ENCODE measurements at regions not wholly inside any gene's neighbourhood (a gene's known extent, or its start where the extent isn't known, plus 50 kb on each side); places are given as distances from the start of the nearest gene placed in this dataset.

- dilution Hi-C loops (cut with MboI; ENCODE audit: extremely low pct_ligation_motif_present, low sequenced_read_pairs) (no loop called here), intact Hi-C loops (cut with micrococcal nuclease) (no loop called here)
- Histone ChIP-seq H3K9me3 (replicated peaks; ENCODE audit: control insufficient read depth, insufficient read depth, low read length) (no peaks in the 10 kb centered on the region), H4K20me1 (replicated peaks; ENCODE audit: control insufficient read depth, extremely low read depth, insufficient read depth, low read length) (no peaks in the 10 kb centered on the region), H3K27me3 (ENCODE audit: control insufficient read depth in 2 of 2, insufficient read depth in 2 of 2, low read length in 2 of 2) (peaks cover 0 to 2% of the 10 kb centered on the region in 2 experiments), H3K4me2 (ENCODE audit: insufficient read depth, low read length) (no peak overlapping the region), H2AFZ (ENCODE audit: low read depth, low read length) (no peak overlapping the region), H3K9me1 (replicated peaks; ENCODE audit: control insufficient read depth, extremely low read depth, insufficient read depth, low read length) (no peaks in the 10 kb centered on the region), H3K4me3 (replicated peaks in 1 of 3; ENCODE audit: insufficient read depth in 1 of 3, low read depth in 1 of 3, low read length in 3 of 3) (no peak overlapping the region), H3K79me2 (ENCODE audit: control insufficient read depth, insufficient read depth, low read length) (no peaks in the 10 kb centered on the region), H3K4me1 (ENCODE audit: control insufficient read depth, extremely low read depth, insufficient read depth, low read length) (no peaks in the 10 kb centered on the region), H3K27ac (ENCODE audit: insufficient read depth, low read depth, low read length) (no peak overlapping the region), H3K36me3 (ENCODE audit: control insufficient read depth in 2 of 2, extremely low read depth in 1 of 2, insufficient read depth in 2 of 2, low read length in 2 of 2) (no peaks in the 10 kb centered on the region), H3K9ac (replicated peaks; ENCODE audit: extremely low read depth, insufficient read depth, low read length) (no peak overlapping the region)
- FAIRE-seq: no peak
- CTCF ChIA-PET: interaction anchor here (1.1 kb wide), 1 partner anchor 9 kb away, joined by 4 read pairs; no protein-coding TSS in a partner anchor
- POLR2A ChIA-PET: no interaction called here
- no TSS peak for BruUV-seq (replicated peaks)
- DNase-seq (ENCODE audit: low read depth, low spot score): no peak
- TF ChIP-seq POLR2AphosphoS5 (IDR thresholded peaks at IDR 0.05; ENCODE audit: insufficient read depth, low read depth, low read length) (no peak), EZH2 (IDR thresholded peaks at IDR 0.05; ENCODE audit: borderline replicate concordance, low read depth, low read length, severe bottlenecking) (no peak), POLR2A (IDR thresholded peaks at IDR 0.05; ENCODE audit: low read depth, low read length) (no peak), FOS (IDR thresholded peaks at IDR 0.05; ENCODE audit: borderline replicate concordance, insufficient read depth, low read length) (no peak), MYC (IDR thresholded peaks at IDR 0.05; ENCODE audit: low read depth, low read length) (no peak), MAX (IDR thresholded peaks at IDR 0.05; ENCODE audit: insufficient read depth, insufficient read length) (no peak), CTCF (IDR thresholded peaks at IDR 0.05; ENCODE audit: extremely low read depth in 1 of 2, insufficient read depth in 1 of 2, low read depth in 1 of 2, low read length in 2 of 2) (no peak), JUN (IDR thresholded peaks at IDR 0.05; ENCODE audit: borderline replicate concordance, insufficient read depth, insufficient read length, low read depth) (no peak), GATA2 (IDR thresholded peaks at IDR 0.05; ENCODE audit: insufficient read depth, insufficient read length, low read depth, low read length) (no peak)
Measured at GRCh38 chr13:51015973-51016372, 95.1 kb downstream of the C13orf42 start.
